HEK293 (cell line): ENCODE measurements at regions not wholly inside any gene's neighbourhood (a gene's known extent, or its start where the extent isn't known, plus 50 kb on each side); places are given as distances from the start of the nearest gene placed in this dataset.

Source experiments
- CTCF ChIA-PET: fragments of 350-600 bp; formaldehyde crosslinking; extraction: SDS; loops from one replicate; lab custom pipeline; 2021; ENCODE audit warnings: antibody characterized with exemption; lab: Yijun Ruan, JAX
- POLR2A ChIA-PET: fragments of 300-600 bp; formaldehyde crosslinking; extraction: SDS; loops from one replicate; lab custom pipeline; 2020; ENCODE audit warnings: antibody characterized with exemption, inconsistent platforms; lab: Yijun Ruan, JAX
- H3K27ac ChIP-seq: fragments of 200-500 bp; sonication (Bioruptor generic); 2 replicates; pipeline ENCODE4 v1.5.1; 2014; ENCODE audit warnings: low read depth, low read length, control low read depth, inconsistent platforms; ENCODE audit errors: extremely low read depth
- H3K36me3 ChIP-seq, 2 experiments: fragments of 200-500 bp in 1 of 2; sonication (Bioruptor generic) in 1 of 2; 1 replicate in 1 of 2; 2 replicates in 1 of 2; pipeline ENCODE4 v1.5.1; 2014 to 2017; ENCODE audit warnings: inconsistent platforms in 2 of 2, low read length in 2 of 2; ENCODE audit not compliant: control insufficient read depth in 2 of 2, insufficient read depth in 1 of 2
- H3K4me1 ChIP-seq: fragments of 200-500 bp; sonication (Bioruptor generic); 2 replicates; pipeline ENCODE4 v1.5.1; 2014; ENCODE audit warnings: mild to moderate bottlenecking, low read length, inconsistent platforms; ENCODE audit not compliant: control insufficient read depth, insufficient read depth
- H3K4me3 ChIP-seq: 2 replicates; pipeline ENCODE4 v1.5.1; 2011; ENCODE audit warnings: low read depth, mild to moderate bottlenecking, control low read depth, low read length, moderate library complexity
- H3K9me3 ChIP-seq: fragments of 200-500 bp; sonication (Bioruptor generic); 2 replicates; pipeline ENCODE4 v1.5.1; 2014; ENCODE audit warnings: low read depth, low read length, inconsistent platforms; ENCODE audit not compliant: control insufficient read depth, insufficient read depth
- BCL11B ChIP-seq: fragments of 450-650 bp; formaldehyde crosslinking; IDR thresholded peaks from 2 replicates; pipeline ENCODE4 v1.5.1; 2016; ENCODE audit warnings: low read depth, missing biosample characterization, missing genetic modification characterization
- GFI1B ChIP-seq: fragments of 450-650 bp; formaldehyde crosslinking; IDR thresholded peaks from 2 replicates; pipeline ENCODE4 v1.5.1; 2016; ENCODE audit warnings: missing biosample characterization, missing genetic modification characterization
- GLI4 ChIP-seq: fragments of 450-650 bp; formaldehyde crosslinking; IDR thresholded peaks from 2 replicates; pipeline ENCODE4 v1.5.1; 2016; ENCODE audit warnings: missing biosample characterization, missing genetic modification characterization
- SP3 ChIP-seq: fragments of 450-650 bp; formaldehyde crosslinking; IDR thresholded peaks from 2 replicates; pipeline ENCODE4 v1.5.1; 2016; ENCODE audit warnings: missing biosample characterization, missing genetic modification characterization
- YY2 ChIP-seq: fragments of 450-650 bp; formaldehyde crosslinking; IDR thresholded peaks from 2 replicates; pipeline ENCODE4 v1.5.1; 2016; ENCODE audit warnings: missing biosample characterization, missing genetic modification characterization
- ZBTB17 ChIP-seq: fragments of 450-650 bp; formaldehyde crosslinking; IDR thresholded peaks from 2 replicates; pipeline ENCODE4 v1.5.1; 2016; ENCODE audit warnings: missing biosample characterization, missing genetic modification characterization
- ZBTB21 ChIP-seq: fragments of 450-650 bp; formaldehyde crosslinking; IDR thresholded peaks from 2 replicates; pipeline ENCODE4 v1.5.1; 2017; ENCODE audit warnings: missing biosample characterization, missing genetic modification characterization
- ZBTB48 ChIP-seq: fragments of 450-650 bp; formaldehyde crosslinking; IDR thresholded peaks from 2 replicates; pipeline ENCODE4 v1.5.1; 2016; ENCODE audit warnings: missing biosample characterization, missing genetic modification characterization
- ZBTB8A ChIP-seq: fragments of 450-650 bp; formaldehyde crosslinking; IDR thresholded peaks from 2 replicates; pipeline ENCODE4 v1.5.1; 2016; ENCODE audit warnings: missing biosample characterization, missing genetic modification characterization
- ZNF132 ChIP-seq: fragments of 450-650 bp; formaldehyde crosslinking; IDR thresholded peaks from 2 replicates; pipeline ENCODE4 v1.5.1; 2017; ENCODE audit warnings: missing biosample characterization, missing genetic modification characterization, borderline replicate concordance
- ZNF155 ChIP-seq: fragments of 450-650 bp; formaldehyde crosslinking; IDR thresholded peaks from 2 replicates; pipeline ENCODE4 v1.5.1; 2016; ENCODE audit warnings: missing biosample characterization, missing genetic modification characterization
- ZNF184 ChIP-seq: fragments of 450-650 bp; IDR thresholded peaks from 2 replicates; pipeline ENCODE4 v1.5.1; 2018; ENCODE audit warnings: missing biosample characterization, mild to moderate bottlenecking, missing genetic modification characterization
- ZNF23 ChIP-seq: fragments of 450-650 bp; formaldehyde crosslinking; IDR thresholded peaks from 2 replicates; pipeline ENCODE4 v1.5.1; 2016; ENCODE audit warnings: missing biosample characterization, missing genetic modification characterization, borderline replicate concordance
- ZNF354C ChIP-seq: fragments of 450-650 bp; formaldehyde crosslinking; IDR thresholded peaks from 2 replicates; pipeline ENCODE4 v1.5.1; 2016; ENCODE audit warnings: missing biosample characterization, missing genetic modification characterization, low read depth, borderline replicate concordance
- ZNF366 ChIP-seq: fragments of 450-650 bp; formaldehyde crosslinking; conservative IDR thresholded peaks from 2 replicates; pipeline ENCODE4 v1.5.1; 2016; ENCODE audit warnings: missing biosample characterization, missing genetic modification characterization
- ZNF37A ChIP-seq: fragments of 450-650 bp; IDR thresholded peaks from 2 replicates; pipeline ENCODE4 v1.5.1; 2018; ENCODE audit warnings: missing biosample characterization, missing genetic modification characterization
- ZNF48 ChIP-seq: fragments of 450-650 bp; formaldehyde crosslinking; IDR thresholded peaks from 2 replicates; pipeline ENCODE4 v1.5.1; 2016; ENCODE audit warnings: missing biosample characterization, missing genetic modification characterization
- ZNF530 ChIP-seq: fragments of 450-650 bp; formaldehyde crosslinking; IDR thresholded peaks from 2 replicates; pipeline ENCODE4 v1.5.1; 2016; ENCODE audit warnings: low read depth, missing biosample characterization, missing genetic modification characterization
- ZNF558 ChIP-seq: fragments of 450-650 bp; formaldehyde crosslinking; IDR thresholded peaks from 2 replicates; pipeline ENCODE4 v1.5.1; 2016; ENCODE audit warnings: missing biosample characterization, missing genetic modification characterization
- ZNF560 ChIP-seq: fragments of 450-650 bp; formaldehyde crosslinking; IDR thresholded peaks from 2 replicates; pipeline ENCODE4 v1.5.1; 2017; ENCODE audit warnings: missing biosample characterization, missing genetic modification characterization, borderline replicate concordance
- ZNF600 ChIP-seq: fragments of 450-650 bp; formaldehyde crosslinking; IDR thresholded peaks from 2 replicates; pipeline ENCODE4 v1.5.1; 2016; ENCODE audit warnings: missing biosample characterization, missing genetic modification characterization
- ZNF660 ChIP-seq: fragments of 450-650 bp; IDR thresholded peaks from 2 replicates; pipeline ENCODE4 v1.5.1; 2018; ENCODE audit warnings: missing biosample characterization, mild to moderate bottlenecking, missing genetic modification characterization
- ZNF747 ChIP-seq: fragments of 450-650 bp; formaldehyde crosslinking; IDR thresholded peaks from 2 replicates; pipeline ENCODE4 v1.5.1; 2016; ENCODE audit warnings: missing biosample characterization, missing genetic modification characterization
- ZNF76 ChIP-seq: fragments of 450-650 bp; formaldehyde crosslinking; IDR thresholded peaks from 2 replicates; pipeline ENCODE4; 2016; ENCODE audit warnings: low read depth, missing biosample characterization, missing genetic modification characterization, borderline replicate concordance
- ZNF791 ChIP-seq: fragments of 450-650 bp; formaldehyde crosslinking; IDR thresholded peaks from 2 replicates; pipeline ENCODE4 v1.5.1; 2016; ENCODE audit warnings: missing biosample characterization, missing genetic modification characterization
- ZSCAN16 ChIP-seq: fragments of 450-650 bp; formaldehyde crosslinking; IDR thresholded peaks from 2 replicates; pipeline ENCODE4 v1.5.1; 2016; ENCODE audit warnings: missing biosample characterization, missing genetic modification characterization
- TF ChIP-seq, protein P1 (sequence below): fragments of 450-650 bp; formaldehyde crosslinking; IDR thresholded peaks from 2 replicates; pipeline ENCODE4 v1.5.1; 2016; ENCODE audit warnings: missing biosample characterization, missing genetic modification characterization
- TF ChIP-seq, protein P2 (sequence below): fragments of 450-650 bp; formaldehyde crosslinking; IDR thresholded peaks from 2 replicates; pipeline ENCODE4 v1.5.1; 2016; ENCODE audit warnings: missing biosample characterization, missing genetic modification characterization
- TF ChIP-seq, protein P3 (sequence below): fragments of 450-650 bp; formaldehyde crosslinking; IDR thresholded peaks from 2 replicates; pipeline ENCODE4 v1.5.1; 2016; ENCODE audit warnings: missing biosample characterization, missing genetic modification characterization

DNA sequence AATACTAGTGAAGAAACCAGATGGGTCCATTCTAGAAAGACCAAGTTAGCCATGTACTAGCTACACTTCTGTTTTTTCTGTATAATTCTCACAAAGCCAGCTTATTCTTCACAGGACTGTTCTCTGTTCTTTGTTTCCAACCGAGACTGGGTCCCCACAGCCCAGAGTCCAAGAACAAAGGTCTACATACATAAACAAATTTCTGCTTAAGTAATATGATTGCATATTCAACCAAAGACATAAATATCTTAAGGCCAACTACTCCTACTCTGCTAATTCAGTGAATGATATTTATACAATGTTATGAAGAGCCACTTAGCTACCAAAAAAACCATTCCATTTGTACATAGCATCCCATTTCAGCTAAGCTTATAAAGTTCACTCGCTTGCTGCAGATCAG lies 299.8 kb upstream of the CCDC54 start:
- ChIA-PET CTCF (interaction anchor here (0.6 kb wide), 1 partner anchor 599 kb away, joined by 3 read pairs; no protein-coding TSS in a partner anchor), POLR2A (no interaction called here)
- Histone ChIP-seq H3K4me3 (no peak overlapping the region), H3K9me3 (no peaks in the 10 kb centered on the region), H3K4me1 (no peaks in the 10 kb centered on the region), H3K27ac (no peak overlapping the region), H3K36me3 (no peaks in the 10 kb centered on the region)
- TF ChIP-seq, protein P1, sequence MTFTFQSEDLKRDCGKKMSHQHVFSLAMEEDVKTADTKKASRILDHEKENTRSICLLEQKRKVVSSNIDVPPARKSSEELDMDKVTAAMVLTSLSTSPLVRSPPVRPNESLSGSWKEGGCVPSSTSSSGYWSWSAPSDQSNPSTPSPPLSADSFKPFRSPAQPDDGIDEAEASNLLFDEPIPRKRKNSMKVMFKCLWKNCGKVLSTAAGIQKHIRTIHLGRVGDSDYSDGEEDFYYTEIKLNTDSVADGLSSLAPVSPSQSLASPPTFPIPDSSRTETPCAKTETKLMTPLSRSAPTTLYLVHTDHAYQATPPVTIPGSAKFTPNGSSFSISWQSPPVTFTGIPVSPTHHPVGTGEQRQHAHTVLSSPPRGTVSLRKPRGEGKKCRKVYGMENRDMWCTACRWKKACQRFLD (tag by site-specific recombination): no peak
- TF ChIP-seq ZBTB8A (tag by site-specific recombination) (no peak), ZNF530 (tag by site-specific recombination) (no peak), GLI4 (tag by site-specific recombination) (no peak), ZBTB21 (tag by site-specific recombination) (no peak), ZNF660 (tag by site-specific recombination) (no peak), ZNF558 (tag by site-specific recombination) (no peak), SP3 (tag by site-specific recombination) (no peak), ZSCAN16 (tag by site-specific recombination) (no peak), ZNF354C (tag by site-specific recombination) (no peak), ZNF37A (no peak), ZNF76 (tag by site-specific recombination) (no peak)

DNA sequence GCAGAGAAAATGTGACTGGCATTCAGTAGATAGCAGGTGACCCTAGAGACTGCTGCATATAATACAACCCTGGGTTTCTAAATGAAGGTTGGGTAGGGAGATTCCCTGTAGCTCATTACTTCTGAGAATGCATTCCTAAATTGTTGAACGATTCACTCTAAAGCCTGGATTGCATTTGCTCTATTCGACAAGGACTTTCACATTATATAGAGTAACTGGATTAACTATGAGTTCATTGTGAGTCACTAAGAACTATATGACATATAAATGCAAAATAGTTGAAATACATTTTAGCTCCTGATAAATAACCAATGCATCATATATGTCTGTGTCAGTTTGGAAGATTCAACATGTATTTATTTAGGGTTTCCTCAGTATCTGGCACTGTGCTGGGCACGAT lies 294.7 kb upstream of the CCDC54 start:
- H3K4me3 ChIP-seq: no peak overlapping the region
- TF ChIP-seq ZNF48 (tag by site-specific recombination) (no peak), YY2 (tag by site-specific recombination) (no peak), ZNF660 (tag by site-specific recombination) (no peak), ZNF23 (no peak), ZNF560 (tag by site-specific recombination) (no peak), ZBTB48 (no peak), ZNF366 (tag by site-specific recombination) (no peak), ZNF184 (tag by site-specific recombination) (no peak), BCL11B (tag by site-specific recombination) (no peak), ZNF791 (no peak), ZBTB17 (tag by site-specific recombination) (no peak), GFI1B (tag by site-specific recombination) (no peak), ZNF600 (no peak), ZNF747 (no peak), ZNF155 (tag by site-specific recombination) (no peak), ZNF132 (tag by site-specific recombination) (no peak)
- TF ChIP-seq, protein P2, sequence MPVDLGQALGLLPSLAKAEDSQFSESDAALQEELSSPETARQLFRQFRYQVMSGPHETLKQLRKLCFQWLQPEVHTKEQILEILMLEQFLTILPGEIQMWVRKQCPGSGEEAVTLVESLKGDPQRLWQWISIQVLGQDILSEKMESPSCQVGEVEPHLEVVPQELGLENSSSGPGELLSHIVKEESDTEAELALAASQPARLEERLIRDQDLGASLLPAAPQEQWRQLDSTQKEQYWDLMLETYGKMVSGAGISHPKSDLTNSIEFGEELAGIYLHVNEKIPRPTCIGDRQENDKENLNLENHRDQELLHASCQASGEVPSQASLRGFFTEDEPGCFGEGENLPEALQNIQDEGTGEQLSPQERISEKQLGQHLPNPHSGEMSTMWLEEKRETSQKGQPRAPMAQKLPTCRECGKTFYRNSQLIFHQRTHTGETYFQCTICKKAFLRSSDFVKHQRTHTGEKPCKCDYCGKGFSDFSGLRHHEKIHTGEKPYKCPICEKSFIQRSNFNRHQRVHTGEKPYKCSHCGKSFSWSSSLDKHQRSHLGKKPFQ (tag by site-specific recombination): no peak
- TF ChIP-seq, protein P3, sequence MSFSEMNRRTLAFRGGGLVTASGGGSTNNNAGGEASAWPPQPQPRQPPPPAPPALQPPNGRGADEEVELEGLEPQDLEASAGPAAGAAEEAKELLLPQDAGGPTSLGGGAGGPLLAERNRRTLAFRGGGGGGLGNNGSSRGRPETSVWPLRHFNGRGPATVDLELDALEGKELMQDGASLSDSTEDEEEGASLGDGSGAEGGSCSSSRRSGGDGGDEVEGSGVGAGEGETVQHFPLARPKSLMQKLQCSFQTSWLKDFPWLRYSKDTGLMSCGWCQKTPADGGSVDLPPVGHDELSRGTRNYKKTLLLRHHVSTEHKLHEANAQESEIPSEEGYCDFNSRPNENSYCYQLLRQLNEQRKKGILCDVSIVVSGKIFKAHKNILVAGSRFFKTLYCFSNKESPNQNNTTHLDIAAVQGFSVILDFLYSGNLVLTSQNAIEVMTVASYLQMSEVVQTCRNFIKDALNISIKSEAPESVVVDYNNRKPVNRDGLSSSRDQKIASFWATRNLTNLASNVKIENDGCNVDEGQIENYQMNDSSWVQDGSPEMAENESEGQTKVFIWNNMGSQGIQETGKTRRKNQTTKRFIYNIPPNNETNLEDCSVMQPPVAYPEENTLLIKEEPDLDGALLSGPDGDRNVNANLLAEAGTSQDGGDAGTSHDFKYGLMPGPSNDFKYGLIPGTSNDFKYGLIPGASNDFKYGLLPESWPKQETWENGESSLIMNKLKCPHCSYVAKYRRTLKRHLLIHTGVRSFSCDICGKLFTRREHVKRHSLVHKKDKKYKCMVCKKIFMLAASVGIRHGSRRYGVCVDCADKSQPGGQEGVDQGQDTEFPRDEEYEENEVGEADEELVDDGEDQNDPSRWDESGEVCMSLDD (tag by site-specific recombination): no peak
- ChIA-PET POLR2A (no interaction called here), CTCF (no interaction called here)
- no peaks in the 10 kb centered on the region for H3K9me3 ChIP-seq
- no peak overlapping the region for H3K27ac ChIP-seq
- H3K4me1 ChIP-seq: no peaks in the 10 kb centered on the region
- no peaks in the 10 kb centered on the region for H3K36me3 ChIP-seq
